ENCODE measurements at regions not wholly inside any gene's neighbourhood (a gene's known extent, or its start where the extent isn't known, plus 50 kb on each side); places are given as distances from the start of the nearest gene placed in this dataset.
"Not testable (repeated sequence)": the region's sequence is repeated elsewhere in the genome, so short reads cannot be mapped to it uniquely, and the experiment has no call there.

DNA sequence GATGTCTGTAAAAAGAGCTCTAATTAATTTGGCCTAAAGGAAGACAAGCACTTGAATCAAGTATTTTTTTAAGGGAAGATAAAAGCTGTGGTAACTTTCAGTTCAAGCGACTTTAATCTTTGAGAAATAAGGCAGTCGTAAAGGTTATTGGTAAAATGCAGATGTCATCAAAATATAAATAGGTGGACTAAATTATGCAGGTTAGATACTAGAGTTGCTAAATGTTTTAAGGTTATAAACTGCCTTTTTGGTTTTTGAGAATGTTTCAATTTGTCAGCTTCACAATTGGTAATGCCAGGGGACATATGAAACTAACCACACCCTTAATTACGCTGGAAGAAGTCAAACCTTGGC is 159.5 kb upstream of the OLIG3 start:
- DNase-seq (ENCODE audit: low read depth in 4 of 4, low spot score in 3 of 4), result no peak

DNA sequence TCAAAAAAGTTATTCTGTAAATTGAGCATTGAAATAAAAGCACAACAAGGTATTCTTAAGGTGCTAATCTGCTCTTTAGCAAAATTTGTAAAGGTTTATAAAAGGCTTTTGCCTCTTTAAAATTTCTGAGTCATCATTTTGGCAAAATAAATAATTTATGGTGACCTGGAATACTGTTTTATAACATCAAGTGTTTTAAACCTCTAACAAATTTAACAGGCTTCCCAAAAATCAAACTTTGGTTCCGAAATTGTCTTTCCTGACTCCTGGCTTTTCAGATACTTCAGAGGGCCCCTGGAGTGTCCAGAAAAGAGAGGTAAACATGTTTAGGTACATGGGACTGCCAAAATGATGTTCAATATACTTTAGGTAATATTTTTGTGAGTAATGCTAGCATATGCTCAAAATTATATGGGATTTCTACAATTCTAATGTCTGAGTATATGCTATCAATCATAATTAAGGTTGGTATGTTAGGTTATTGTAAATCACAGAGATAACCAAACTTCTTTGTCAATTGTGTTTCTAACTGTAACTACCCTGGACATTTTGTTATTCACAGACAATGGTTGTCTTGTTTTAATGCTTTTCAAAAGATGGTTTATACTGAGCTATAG is 160.3 kb upstream of the OLIG3 start:
- no peak for DNase-seq (ENCODE audit: low read depth in 4 of 4, low spot score in 3 of 4)

DNA sequence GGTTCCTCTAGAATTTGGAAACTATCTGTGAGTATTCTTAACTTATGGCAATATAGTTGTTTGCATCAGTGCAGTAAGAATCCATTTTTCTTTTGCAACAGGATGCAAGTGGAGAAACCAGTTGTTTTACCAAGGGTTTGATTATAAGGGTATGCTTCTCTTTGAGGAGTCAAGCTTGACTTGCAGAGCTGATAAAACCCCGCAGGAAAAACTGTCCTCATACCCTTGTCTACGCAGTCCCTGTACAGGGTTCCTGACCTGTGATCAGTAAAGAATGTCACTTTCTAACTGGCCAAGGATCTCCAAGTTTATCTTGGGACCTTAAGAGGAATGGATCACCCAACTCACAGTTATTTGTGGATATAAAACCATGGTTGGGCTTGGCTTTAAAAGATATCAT is 161.1 kb upstream of the OLIG3 start:
- DNase-seq (ENCODE audit: low read depth in 4 of 4, low spot score in 3 of 4), result no peak

DNA sequence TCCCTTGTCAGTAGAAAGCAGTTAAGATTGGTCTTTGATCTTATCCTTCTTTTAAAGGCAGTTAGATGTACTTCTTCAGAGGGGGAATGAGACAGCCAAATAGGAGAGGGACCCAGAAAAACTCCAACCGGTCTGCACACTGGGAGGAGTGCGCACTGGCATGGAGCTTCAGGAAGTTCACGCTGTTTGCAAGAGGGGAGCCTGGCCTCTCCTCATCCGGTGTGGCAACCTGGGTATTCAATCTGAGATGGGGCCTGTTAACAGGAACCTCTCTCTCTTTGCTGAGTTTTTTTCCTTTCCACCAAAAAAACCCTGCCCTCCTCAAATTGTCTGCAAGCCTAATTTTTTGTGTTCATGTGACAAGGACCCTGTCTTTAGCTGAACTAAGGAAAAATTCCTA is 162.5 kb upstream of the OLIG3 start:
- no peak for DNase-seq (ENCODE audit: low read depth in 4 of 4, low spot score in 3 of 4)

DNA sequence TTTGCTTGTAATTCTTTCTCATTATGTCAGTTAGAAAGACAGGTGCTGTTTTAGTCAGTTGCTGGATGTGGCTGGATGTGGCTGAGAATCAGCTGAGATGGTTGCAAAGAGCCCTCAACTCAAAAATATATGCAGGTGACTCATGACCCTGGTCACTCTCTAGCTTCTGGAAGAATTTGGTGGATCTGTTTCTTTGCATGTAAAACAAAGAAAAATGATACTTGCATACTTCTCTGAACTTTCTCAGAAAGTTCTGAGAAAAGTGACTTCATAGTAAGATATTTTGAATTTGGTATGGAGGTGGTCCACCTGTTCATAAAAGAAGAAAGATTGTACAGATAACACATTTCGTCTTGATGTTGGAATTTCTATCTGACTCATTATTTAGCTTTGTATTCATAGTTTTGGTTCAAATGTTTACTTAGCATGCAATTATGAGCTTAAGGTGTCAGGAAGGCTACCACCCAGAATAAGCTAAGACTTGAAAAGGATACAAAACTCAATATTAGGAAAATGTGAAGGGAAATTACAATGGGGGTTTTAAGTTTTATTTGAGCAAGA is 163.2 kb upstream of the OLIG3 start:
- DNase-seq (ENCODE audit: low read depth in 4 of 4, low spot score in 3 of 4), result no peak

DNA sequence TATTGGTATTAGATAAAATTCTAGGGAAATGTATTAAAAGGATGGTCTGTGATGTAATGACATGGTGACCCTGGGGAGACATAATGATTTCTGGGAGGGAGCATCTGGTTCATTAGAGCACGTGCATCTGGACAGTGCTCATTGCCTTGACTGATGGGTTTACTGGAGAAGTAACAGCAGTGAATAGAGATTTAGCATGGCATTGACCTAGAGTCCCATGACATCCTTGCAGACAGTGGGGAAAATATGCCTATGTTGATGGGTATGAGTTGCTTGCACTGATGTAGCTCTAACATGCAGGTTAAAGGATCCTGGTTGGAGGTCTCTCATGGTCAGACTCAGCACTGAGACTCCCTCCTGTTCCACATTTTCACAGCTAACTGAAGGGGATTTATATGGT is 164.1 kb upstream of the OLIG3 start:
- DNase-seq (ENCODE audit: low read depth in 4 of 4, low spot score in 3 of 4), result no peak

DNA sequence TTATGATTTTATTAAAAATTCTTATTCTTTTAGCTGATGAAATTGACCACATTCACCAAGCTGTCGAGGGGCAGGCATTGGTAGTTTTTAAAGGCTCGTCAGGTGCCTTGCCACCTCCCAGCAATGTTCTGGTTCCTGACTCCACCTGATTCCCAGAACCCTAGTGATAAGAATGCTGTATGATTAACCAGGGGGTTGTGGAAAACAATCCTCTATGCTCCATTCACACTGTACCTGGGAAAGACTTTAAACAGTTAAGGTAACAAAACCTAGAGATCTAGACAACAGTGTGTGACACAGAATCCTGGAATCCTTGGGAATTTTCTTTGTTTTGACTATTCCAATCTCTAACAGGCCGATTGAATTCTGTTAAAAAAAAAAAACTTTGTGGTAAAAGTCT is 165.7 kb upstream of the OLIG3 start:
- no peak for DNase-seq (ENCODE audit: low read depth in 4 of 4, low spot score in 3 of 4)

DNA sequence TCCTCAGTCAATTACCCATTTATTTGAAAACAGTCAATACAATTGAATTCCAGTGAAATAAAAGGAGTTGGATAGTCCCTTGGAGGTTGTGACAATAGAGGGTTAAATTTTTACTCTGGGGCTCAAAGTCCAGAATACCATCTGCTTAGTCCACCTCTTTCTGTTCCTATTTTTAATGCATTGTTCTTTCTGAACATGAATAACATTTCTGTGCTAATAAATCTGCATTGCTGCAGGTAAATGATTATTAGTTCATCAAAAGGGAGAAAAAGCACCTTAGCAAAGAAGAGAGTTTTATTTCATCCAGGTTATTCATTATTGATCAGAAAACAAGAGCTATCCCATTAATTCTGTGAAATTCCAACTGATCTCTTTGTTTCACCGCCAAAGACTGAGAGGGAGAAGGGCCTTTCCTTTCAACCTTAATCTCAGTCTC is 166.1 kb upstream of the OLIG3 start:
- no peak for DNase-seq (ENCODE audit: low read depth in 4 of 4, low spot score in 3 of 4)

DNA sequence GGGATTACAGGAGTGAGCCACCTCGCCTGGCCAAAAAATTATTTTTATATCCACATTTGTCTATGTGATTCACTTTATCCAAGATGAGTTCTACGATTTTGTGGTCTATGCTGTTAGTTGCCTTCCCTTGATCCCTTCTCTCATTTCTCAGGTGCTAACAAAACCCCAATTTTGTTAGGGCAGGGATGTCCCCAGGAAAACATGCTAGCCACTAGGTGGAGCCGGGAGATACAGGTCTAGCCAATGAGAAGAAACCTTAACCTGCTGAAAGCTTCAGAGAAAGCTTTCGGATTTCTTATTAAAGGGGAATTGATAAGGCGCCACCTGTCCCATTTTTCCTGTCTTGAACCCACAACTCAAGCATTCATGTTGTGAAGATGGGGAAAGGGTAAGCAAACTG is 167.4 kb upstream of the OLIG3 start:
- DNase-seq (ENCODE audit: low read depth in 4 of 4, low spot score in 3 of 4), result no peak

DNA sequence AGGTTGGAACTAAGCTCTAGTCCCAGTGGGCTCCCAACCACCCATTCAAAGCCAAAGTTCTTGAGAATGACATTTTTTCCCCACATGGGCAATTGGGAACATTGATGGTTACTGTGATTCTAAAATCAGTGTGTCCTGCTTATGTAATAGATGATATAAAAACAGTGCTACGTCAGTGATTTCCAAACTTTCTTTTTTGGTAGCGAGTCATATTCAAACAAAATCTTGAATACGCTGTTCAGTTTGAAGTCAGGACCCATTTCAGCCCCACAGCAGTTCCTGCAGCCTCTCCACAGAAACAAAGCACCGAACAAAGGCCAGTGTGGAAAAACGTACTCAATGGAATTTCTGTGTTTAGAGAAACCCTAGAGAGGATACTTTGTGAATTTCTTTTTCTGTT is 170.0 kb upstream of the OLIG3 start:
- DNase-seq (ENCODE audit: low read depth in 4 of 4, low spot score in 3 of 4), result no peak

DNA sequence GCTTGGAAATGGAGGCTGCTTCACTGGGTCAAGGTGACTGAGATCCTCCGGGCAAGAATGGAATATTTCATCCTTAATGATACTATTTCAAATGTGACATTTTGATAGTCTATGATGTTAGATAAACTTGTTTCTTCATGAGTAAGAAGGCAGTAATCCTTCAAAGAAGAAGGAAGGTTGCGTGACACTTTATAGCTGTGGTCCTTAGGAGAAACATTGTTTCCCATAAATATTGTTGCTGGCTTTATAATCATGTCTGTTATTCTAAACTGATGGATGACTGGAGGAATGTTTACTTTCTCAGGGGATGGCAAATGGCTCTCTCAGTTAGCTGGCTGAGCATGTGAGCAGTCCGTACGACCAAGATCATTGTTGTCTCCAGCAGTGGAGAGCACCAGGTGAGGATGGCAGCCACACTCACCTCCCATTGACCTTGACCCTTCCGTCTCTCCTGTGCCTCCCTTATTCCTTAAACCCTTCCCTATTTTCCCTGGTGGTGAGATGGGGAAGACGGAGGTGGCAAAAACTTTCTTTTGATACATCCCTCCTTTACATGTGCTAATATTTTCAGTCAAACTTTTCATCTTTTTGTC is 171.2 kb upstream of the OLIG3 start:
- DNase-seq (ENCODE audit: low read depth in 4 of 4, low spot score in 3 of 4), result peak in 3 of 4 donors; percentile 3 to 15 (median 14)

DNA sequence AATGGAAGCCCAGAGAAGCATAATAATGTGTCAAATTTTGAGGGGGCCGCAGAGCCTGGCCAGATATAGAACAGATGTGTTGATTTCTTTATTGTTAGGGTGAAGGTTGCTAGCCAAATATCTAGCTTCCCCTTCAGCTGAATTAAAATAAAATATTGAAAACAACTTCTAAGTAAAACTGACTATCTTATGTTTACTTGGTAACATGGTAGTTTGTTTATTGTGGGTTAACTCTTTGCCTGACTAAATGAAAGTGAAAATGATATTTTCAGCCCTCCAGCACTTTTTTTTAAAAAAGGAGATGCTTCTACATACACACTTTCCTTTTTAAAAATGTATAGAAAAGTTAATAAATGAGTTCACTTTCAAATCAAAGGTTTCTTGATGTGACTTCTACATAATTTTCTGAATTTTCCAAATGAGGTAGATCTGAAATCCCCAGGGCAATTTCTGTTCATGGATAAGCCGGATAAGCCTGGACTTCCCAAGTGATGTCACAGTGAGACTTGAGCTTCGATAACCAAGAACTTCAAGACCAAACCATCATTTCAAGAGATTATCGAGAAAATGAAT is 172.1 kb upstream of the OLIG3 start:
- no peak for DNase-seq (ENCODE audit: low read depth in 4 of 4, low spot score in 3 of 4)

DNA sequence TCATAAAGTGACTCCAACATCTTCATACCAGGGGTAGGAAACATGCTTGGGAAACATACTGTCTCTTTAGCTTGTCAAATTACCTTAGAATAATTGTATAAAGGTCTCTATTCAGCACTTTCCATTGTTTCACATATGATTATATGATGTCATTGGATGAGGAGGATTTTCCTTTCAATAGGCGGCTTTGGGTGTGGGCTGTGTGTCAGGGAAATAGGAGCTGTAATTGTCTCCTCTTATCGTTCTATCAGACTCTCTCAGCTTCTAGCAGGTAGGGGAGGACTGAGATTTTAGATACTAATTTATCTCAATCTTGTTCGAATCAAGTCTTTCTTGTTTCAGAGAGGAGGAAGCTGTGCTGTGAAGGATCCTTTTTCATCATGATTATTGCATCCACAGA is 179.4 kb upstream of the OLIG3 start:
- DNase-seq (ENCODE audit: low read depth in 4 of 4, low spot score in 3 of 4), result no peak

DNA sequence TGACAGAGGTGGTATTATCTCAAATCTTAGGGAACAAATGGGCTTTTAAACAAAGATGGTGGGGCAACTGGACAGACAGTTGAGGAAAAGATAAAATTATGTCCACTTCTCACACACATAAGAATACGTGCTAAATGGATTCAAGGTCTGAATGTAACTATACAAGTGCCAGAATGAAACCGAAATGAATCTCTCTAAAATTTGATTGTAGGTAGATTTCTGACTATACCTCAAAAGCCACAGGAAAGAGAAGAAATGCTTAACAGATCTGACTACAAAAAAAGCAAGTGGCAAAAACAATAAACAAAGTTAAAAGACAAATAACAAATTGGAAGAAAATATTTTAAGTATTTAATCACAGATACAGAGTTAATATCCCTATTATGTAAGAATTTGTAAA is 182.7 kb upstream of the OLIG3 start:
- DNase-seq (ENCODE audit: low read depth in 4 of 4, low spot score in 3 of 4), result no peak

DNA sequence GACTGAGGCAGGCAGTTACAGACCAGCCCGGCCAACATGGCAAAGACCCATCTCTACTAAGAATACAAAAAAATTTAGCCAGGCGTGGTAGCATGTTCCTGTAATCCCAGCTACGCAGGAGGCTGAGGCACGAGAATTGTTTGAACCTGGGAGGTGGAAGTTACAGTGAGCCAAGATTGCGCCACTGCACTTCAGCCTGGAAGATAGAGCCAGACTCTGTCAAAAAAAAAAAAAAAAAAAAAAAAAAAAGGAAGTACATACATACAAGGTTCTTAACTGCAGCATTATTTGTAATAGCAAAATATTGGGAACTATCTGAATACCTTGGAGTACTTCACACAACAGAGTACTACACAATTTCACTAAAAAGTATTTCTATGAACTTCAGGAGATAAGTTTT is 183.5 kb upstream of the OLIG3 start:
- DNase-seq (ENCODE audit: low read depth in 4 of 4, low spot score in 3 of 4), result no peak

DNA sequence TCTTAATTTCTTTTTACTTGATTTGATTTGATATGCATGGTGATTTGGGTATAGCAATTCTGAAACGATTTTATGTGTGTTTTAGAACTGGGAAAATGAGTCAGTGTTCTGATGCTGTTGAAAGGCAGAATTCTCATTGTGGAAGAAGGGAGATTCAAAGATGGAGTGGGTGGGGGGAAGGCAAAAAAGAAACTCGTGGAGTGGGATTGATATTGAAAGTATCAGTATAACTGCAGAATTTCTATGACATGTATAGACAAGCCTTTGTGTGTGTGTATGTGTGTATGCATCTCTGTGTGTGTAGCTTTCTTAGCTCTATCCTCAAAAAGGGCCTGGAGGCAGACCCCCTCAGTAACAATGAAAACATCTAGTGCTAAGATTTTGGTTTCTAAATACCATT is 184.3 kb upstream of the OLIG3 start:
- DNase-seq (ENCODE audit: low read depth in 4 of 4, low spot score in 3 of 4), result no peak

DNA sequence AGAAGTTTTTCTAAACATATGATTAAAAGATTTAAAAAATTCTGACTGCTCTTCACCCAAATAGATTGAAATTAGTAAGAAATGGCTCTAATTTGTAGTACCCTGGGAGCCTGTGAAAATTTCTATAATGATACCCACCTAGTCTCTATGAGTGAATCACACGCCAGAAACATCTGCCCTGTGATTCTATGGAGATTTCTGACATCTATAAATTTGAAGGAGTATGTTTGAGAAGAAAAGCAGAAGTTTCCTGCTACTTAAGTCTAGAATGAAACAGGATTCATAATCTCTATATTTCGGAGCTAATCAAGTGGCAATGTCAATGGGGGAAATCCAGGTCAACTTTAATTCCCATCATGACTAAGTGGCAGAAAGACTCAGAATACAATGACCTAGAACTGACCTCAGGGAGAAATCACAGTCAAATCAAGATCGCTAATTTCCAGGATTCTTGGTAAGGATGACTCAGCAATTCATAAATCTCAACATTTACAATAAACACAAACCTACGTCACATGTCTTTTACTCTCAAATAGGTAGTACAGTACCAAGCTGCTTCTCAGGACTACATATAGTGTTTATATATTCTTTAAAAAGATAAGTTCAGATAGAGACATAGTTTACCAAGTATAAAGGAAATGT is 186.2 kb upstream of the TNFAIP3 start:
- no peak for DNase-seq (ENCODE audit: low read depth in 4 of 4, low spot score in 3 of 4)

DNA sequence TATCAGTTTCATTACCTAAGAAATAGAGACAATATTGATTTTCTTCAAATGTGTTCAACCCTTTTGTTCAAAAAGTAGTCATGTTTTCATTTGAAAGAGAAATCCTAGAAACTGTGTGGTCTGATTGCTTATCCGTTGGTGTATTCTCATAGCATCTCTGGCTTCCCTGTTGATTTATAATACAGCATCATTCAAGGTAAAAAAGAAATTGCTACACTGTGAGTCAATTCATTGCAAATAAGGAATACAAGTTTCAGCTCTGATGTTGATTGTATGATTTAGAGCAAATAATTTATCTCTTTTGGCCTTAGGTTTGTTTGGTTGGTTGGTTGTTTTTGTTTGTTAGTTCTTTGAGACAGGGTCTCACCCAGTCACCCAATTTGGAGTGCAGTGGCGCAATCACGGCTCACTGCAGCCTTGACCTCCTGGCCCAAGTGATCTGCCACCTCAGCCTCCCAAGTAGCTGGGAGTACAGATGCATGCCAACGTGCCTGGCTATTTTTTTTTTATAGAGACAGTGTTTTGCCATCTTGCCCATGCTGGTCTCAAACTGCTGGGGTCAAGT is 185.5 kb upstream of the TNFAIP3 start:
- DNase-seq (ENCODE audit: low read depth in 4 of 4, low spot score in 3 of 4), result no peak

DNA sequence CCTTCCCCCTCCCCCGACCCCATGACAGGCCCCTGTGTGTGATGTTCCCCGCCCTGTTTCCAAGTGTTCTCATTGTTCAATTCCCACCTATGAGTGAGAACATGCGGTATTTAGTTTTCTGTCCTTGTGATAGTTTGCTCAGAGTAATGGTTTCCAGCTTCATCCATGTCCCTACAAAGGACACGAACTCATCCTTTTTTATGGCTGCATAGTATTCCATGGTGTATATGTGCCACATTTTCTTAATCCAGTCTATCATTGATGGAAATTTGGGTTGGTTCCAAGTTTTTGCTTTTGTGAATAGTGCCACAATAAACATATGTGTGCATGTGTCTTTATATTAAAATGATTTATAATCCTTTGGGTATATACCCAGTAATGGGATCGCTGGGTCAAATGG is 184.4 kb upstream of the TNFAIP3 start:
- DNase-seq (ENCODE audit: low read depth in 4 of 4, low spot score in 3 of 4), result not testable (repeated sequence)

DNA sequence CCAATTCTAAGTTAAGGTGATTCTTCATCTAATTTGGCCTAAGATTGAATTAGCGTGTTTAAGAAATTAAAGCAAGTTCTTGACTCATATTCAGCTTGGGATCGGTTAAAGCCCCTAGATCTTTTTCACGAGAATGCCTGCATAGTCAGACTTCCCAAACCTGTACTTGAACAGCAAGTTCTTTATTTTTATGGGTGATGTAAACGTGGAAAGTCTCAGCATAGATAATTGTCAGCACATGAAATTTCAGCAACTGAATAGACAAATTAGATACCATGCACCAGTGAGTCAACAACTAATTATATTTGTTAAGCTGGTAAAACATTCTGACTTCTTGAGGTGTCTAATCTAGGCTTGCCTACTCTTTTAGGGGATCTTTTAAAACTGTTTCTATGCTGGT is 183.1 kb upstream of the TNFAIP3 start:
- no peak for DNase-seq (ENCODE audit: low read depth in 4 of 4, low spot score in 3 of 4)

DNA sequence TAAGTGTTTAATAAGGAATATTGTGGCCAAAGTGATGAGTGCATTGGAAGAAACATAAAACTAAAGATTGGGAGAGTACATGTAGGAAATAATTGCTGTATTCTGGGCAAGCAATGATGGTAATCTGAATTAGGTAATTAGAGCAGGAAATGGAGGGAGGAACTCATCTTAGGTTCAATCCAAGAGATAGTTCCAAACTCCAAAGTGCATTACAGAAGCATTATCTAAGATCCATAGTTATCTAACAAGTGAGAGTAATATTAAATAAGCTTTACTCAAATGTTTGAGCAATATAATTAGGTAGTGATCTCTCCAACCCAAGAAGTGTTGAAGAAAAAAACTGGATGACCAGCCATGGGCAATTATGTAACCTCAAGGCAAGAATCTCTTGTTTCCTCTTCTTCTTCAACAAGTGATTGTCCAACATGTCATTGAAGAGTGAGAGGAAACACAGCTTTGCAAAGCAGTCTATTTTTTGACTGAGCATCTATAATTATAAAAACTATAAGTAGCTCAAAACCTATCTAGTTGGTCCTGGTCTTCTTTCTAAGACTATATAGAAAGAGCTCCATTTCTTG is 181.2 kb upstream of the TNFAIP3 start:
- DNase-seq (ENCODE audit: low read depth in 4 of 4, low spot score in 3 of 4), result no peak

Data from left renal pelvis (tissue), 4 donors.